HepG2 (cell line): ENCODE measurements at regions not wholly inside any gene's neighbourhood (a gene's known extent, or its start where the extent isn't known, plus 50 kb on each side); places are given as distances from the start of the nearest gene placed in this dataset.
A peak's percentile ranks its signal among the peaks of the same experiment; 100 is the strongest.

Experiments used
- BORCS8-MEF2B ChIP-seq: sonication (generic); formaldehyde crosslinking; IDR thresholded peaks from 2 replicates; pipeline ENCODE4 v1.8.0; 2022; ENCODE audit warnings: mild to moderate bottlenecking, missing genetic modification reagents
- EP300 ChIP-seq, 3 experiments: sonication (generic) in 1 of 3; formaldehyde crosslinking in 1 of 3; IDR thresholded peaks; 2 replicates each; pipeline versions ENCODE4 v1.5.1 to v1.6.1; 2011 to 2020; ENCODE audit warnings: low read depth in 2 of 3, low read length in 2 of 3, borderline replicate concordance in 1 of 3, improper control_type of control experiment in 1 of 3, mild to moderate bottlenecking in 1 of 3, missing genetic modification reagents in 1 of 3, moderate library complexity in 1 of 3
- FOXP4 ChIP-seq: sonication (generic); formaldehyde crosslinking; IDR thresholded peaks from 2 replicates; pipeline ENCODE4 v1.4.0; 2020; ENCODE audit warnings: missing genetic modification reagents
- HMGA1 ChIP-seq: sonication (generic); formaldehyde crosslinking; conservative IDR thresholded peaks from 2 replicates; pipeline ENCODE4 v1.4.0; 2020; ENCODE audit warnings: missing genetic modification reagents
- IRX3 ChIP-seq: sonication (generic); formaldehyde crosslinking; IDR thresholded peaks from 2 replicates; pipeline ENCODE4 v1.8.1; 2023; ENCODE audit warnings: mild to moderate bottlenecking, low read depth, missing genetic modification reagents, borderline replicate concordance
- MXD3 ChIP-seq: IDR thresholded peaks from 2 replicates; pipeline ENCODE4 v1.6.1; 2016; ENCODE audit warnings: mild to moderate bottlenecking, missing biosample characterization, missing genetic modification reagents
- NR2F6 ChIP-seq, 2 experiments: IDR thresholded peaks; 2 replicates each; pipeline ENCODE4 v1.6.1; 2016; ENCODE audit warnings: antibody characterized with exemption in 1 of 2, mild to moderate bottlenecking in 1 of 2
- NR3C1 ChIP-seq: sonication (generic); formaldehyde crosslinking; IDR thresholded peaks from 2 replicates; pipeline ENCODE4 v1.4.0; 2020; ENCODE audit warnings: missing genetic modification reagents
- POGZ ChIP-seq: sonication (generic); formaldehyde crosslinking; IDR thresholded peaks from 2 replicates; pipeline ENCODE4 v1.4.0; 2020; ENCODE audit warnings: mild to moderate bottlenecking, missing genetic modification reagents
- TAF15 ChIP-seq: fragments of 200-400 bp; formaldehyde crosslinking; IDR thresholded peaks from one replicate; pipeline ENCODE4 v1.6.1; 2018; ENCODE audit warnings: mild to moderate bottlenecking, low read depth, low read length; ENCODE audit not compliant: poor library complexity, severe bottlenecking
- TRIM22 ChIP-seq: fragments of 450-650 bp; IDR thresholded peaks from 2 replicates; pipeline ENCODE4 v1.6.1; 2017
- ZBTB7B ChIP-seq: sonication (generic); formaldehyde crosslinking; IDR thresholded peaks from 2 replicates; pipeline ENCODE4 v1.4.0; 2020; ENCODE audit warnings: missing genetic modification reagents
- ZNF30 ChIP-seq: sonication (generic); formaldehyde crosslinking; IDR thresholded peaks from 2 replicates; pipeline ENCODE4 v1.5.0; 2020; ENCODE audit warnings: mild to moderate bottlenecking, missing genetic modification reagents
- ZNF503 ChIP-seq: sonication (generic); formaldehyde crosslinking; IDR thresholded peaks from 2 replicates; pipeline ENCODE4 v1.4.0; 2020; ENCODE audit warnings: missing genetic modification reagents
- TF ChIP-seq, protein P1 (sequence below): sonication (generic); formaldehyde crosslinking; IDR thresholded peaks from 2 replicates; pipeline ENCODE4 v1.5.1; 2020; ENCODE audit warnings: mild to moderate bottlenecking, missing genetic modification reagents, borderline replicate concordance

DNA sequence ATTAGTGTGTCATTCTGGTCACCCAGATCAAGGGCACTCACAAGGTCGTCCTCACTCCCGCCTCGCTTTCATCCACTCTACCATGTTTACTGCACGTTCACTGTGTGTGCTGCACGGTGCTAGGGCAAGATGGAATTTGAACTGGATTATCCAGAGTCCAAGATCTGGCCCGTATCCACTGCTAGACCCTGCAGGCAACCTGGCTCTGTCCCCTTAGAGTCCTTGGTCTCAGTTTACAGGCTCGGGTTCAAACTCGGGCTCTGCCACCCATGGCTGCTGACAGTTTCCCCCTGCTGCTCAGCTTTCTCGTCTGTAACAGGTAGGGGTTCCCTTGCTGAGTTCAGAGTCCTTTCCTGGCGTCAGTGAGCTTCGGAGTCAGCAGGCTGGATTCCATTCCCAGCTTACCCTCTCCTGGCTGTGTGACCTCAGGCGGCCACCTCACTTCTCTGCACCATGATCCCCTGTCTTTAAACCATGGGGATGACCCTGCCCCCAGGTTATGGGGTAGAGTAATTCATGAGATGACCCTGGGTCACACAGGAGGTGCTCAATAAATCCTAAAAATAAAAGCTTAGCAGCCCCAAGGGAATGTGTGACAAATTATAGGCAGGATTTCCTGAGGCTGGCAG lies 79.6 kb upstream of the SLC6A6 start (continued):
- TF ChIP-seq TRIM22 (no peak), IRX3 (no peak), POGZ (peak; percentile 46; the same call in 1 of the 2 replicates), TAF15 (no peak), NR2F6 (IDR thresholded peaks at IDR 0.05) (no peak; the same call in 1 of the 2 replicates), NR2F6 (CRISPR knock-in tag; IDR thresholded peaks at IDR 0.05) (peak; percentile 40), FOXP4 (CRISPR knock-in tag) (peak; percentile 64), MXD3 (CRISPR knock-in tag) (no peak), EP300 (IDR thresholded peaks at IDR 0.05; ENCODE audit: low read depth in 2 of 2, low read length in 2 of 2) (peak in 1 of 2 experiments; percentile 35; a peak in 1 of 4 replicates), EP300 (CRISPR knock-in tag; IDR thresholded peaks at IDR 0.05; ENCODE audit: borderline replicate concordance) (no peak), ZNF503 (no peak), BORCS8-MEF2B (CRISPR knock-in tag) (peak; percentile 78), HMGA1 (no peak), ZBTB7B (CRISPR knock-in tag) (0 out of 2 replicates have a peak, but pooled peaks have one; percentile 8), ZNF30 (CRISPR knock-in tag) (no peak), NR3C1 (CRISPR knock-in tag) (no peak)
- TF ChIP-seq, protein P1, sequence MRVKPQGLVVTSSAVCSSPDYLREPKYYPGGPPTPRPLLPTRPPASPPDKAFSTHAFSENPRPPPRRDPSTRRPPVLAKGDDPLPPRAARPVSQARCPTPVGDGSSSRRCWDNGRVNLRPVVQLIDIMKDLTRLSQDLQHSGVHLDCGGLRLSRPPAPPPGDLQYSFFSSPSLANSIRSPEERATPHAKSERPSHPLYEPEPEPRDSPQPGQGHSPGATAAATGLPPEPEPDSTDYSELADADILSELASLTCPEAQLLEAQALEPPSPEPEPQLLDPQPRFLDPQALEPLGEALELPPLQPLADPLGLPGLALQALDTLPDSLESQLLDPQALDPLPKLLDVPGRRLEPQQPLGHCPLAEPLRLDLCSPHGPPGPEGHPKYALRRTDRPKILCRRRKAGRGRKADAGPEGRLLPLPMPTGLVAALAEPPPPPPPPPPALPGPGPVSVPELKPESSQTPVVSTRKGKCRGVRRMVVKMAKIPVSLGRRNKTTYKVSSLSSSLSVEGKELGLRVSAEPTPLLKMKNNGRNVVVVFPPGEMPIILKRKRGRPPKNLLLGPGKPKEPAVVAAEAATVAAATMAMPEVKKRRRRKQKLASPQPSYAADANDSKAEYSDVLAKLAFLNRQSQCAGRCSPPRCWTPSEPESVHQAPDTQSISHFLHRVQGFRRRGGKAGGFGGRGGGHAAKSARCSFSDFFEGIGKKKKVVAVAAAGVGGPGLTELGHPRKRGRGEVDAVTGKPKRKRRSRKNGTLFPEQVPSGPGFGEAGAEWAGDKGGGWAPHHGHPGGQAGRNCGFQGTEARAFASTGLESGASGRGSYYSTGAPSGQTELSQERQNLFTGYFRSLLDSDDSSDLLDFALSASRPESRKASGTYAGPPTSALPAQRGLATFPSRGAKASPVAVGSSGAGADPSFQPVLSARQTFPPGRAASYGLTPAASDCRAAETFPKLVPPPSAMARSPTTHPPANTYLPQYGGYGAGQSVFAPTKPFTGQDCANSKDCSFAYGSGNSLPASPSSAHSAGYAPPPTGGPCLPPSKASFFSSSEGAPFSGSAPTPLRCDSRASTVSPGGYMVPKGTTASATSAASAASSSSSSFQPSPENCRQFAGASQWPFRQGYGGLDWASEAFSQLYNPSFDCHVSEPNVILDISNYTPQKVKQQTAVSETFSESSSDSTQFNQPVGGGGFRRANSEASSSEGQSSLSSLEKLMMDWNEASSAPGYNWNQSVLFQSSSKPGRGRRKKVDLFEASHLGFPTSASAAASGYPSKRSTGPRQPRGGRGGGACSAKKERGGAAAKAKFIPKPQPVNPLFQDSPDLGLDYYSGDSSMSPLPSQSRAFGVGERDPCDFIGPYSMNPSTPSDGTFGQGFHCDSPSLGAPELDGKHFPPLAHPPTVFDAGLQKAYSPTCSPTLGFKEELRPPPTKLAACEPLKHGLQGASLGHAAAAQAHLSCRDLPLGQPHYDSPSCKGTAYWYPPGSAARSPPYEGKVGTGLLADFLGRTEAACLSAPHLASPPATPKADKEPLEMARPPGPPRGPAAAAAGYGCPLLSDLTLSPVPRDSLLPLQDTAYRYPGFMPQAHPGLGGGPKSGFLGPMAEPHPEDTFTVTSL (CRISPR knock-in tag), result 0 out of 2 replicates have a peak, but pooled peaks have one; percentile 39
